ENCODE measurements at regions not wholly inside any gene's neighbourhood (a gene's known extent, or its start where the extent isn't known, plus 50 kb on each side); places are given as distances from the start of the nearest gene placed in this dataset.

DNA sequence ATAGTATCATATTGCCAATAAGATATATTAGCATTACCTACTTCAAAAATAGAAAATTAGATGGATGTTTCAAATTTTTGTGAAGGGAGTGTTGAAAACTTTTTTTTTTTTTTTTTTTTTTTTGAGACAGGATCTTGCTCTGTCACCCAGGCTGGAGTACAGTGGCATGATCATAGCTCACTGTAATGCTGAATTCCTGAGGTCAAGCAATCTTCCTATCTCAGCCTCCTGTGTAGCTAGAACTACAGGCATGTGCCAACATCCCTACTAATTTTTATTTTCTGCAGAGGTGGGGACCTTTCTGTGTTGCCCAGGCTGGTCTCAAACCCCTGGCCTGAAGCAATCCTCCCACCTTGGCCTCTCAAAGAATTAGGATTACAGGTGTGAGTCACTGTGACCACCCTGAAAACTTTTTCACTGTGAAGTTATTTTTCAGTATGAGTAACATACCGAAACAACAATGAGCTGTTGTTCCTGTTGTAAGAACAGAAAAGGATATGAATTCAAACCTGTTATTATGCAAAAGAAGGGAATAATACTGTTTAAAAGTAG is 266.9 kb downstream of the NEBL start:
- DNase-seq, result no peak
- Histone ChIP-seq H3K27ac (ENCODE audit: insufficient read depth in 1 of 2, low read depth in 1 of 2, low read length in 2 of 2, poor library complexity in 1 of 2, severe bottlenecking in 2 of 2) (no peak overlapping the region), H3K4me3 (ENCODE audit: control insufficient read depth in 1 of 7, extremely low read depth in 1 of 7, insufficient read depth in 4 of 7, low read depth in 2 of 7, low read length in 6 of 7) (no peak overlapping the region), H3K27me3 (replicated peaks in 2 of 5; ENCODE audit: control insufficient read depth in 4 of 5, insufficient read depth in 5 of 5, low read length in 4 of 5) (no peaks in the 10 kb centered on the region), H3K36me3 (ENCODE audit: control insufficient read depth in 4 of 4, insufficient read depth in 4 of 4, low read length in 3 of 4) (no peaks in the 10 kb centered on the region), H3K9me3 (ENCODE audit: control extremely low read depth in 1 of 5, control insufficient read depth in 4 of 5, insufficient read depth in 2 of 5, low read depth in 1 of 5, low read length in 4 of 5) (no peaks in the 10 kb centered on the region), H3K4me1 (ENCODE audit: control extremely low read depth in 1 of 4, control insufficient read depth in 4 of 4, insufficient read depth in 4 of 4, low read length in 3 of 4) (no peaks in the 10 kb centered on the region)
- CTCF ChIA-PET, result no interaction called here
- 100% methylated on average over 1 of the region's 1 CpG for WGBS (ENCODE audit: insufficient coverage)
- POLR2A ChIA-PET, result no interaction called here

DNA sequence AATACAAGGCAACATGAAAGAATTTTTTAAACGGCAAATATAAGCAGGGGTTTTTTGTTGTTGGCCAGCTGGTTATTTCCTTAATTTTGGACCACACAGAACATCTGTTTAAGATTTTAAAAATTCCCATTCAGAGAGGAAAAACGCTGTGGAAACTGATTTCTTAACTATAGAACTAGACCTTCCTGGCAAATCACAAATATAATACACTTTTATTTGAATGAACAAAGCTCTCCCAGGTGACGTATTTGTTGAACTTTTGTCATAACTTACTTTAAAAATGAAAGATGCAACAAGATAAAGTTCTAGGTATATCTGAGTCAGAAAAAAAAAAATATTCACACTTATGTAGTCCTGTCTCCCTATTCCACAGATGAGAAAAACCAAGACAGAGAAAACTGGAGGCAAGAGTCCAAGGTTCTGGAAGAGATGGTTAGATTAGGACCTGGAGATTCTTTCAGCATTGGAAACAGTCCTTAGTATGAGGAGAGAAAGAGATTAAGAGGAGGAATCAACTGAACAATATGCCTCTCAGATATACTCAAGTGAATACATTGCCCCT is 269.1 kb downstream of the NEBL start:
- no peak for DNase-seq
- no peaks in the 10 kb centered on the region for H3K4me1 ChIP-seq (ENCODE audit: control extremely low read depth in 1 of 4, control insufficient read depth in 4 of 4, insufficient read depth in 4 of 4, low read length in 3 of 4)
- POLR2A ChIA-PET, result no interaction called here
- WGBS (ENCODE audit: insufficient coverage), result 82% methylated on average over 2 of the region's 3 CpGs
- no peaks in the 10 kb centered on the region for H3K36me3 ChIP-seq (ENCODE audit: control insufficient read depth in 4 of 4, insufficient read depth in 4 of 4, low read length in 3 of 4)
- no peaks in the 10 kb centered on the region for H3K9me3 ChIP-seq (ENCODE audit: control extremely low read depth in 1 of 5, control insufficient read depth in 4 of 5, insufficient read depth in 2 of 5, low read depth in 1 of 5, low read length in 4 of 5)
- H3K27ac ChIP-seq (ENCODE audit: insufficient read depth in 1 of 2, low read depth in 1 of 2, low read length in 2 of 2, poor library complexity in 1 of 2, severe bottlenecking in 2 of 2), result no peak overlapping the region
- CTCF ChIA-PET, result no interaction called here
- no peaks in the 10 kb centered on the region for H3K27me3 ChIP-seq (replicated peaks in 2 of 5; ENCODE audit: control insufficient read depth in 4 of 5, insufficient read depth in 5 of 5, low read length in 4 of 5)
- H3K4me3 ChIP-seq (ENCODE audit: control insufficient read depth in 1 of 7, extremely low read depth in 1 of 7, insufficient read depth in 4 of 7, low read depth in 2 of 7, low read length in 6 of 7), result no peak overlapping the region

DNA sequence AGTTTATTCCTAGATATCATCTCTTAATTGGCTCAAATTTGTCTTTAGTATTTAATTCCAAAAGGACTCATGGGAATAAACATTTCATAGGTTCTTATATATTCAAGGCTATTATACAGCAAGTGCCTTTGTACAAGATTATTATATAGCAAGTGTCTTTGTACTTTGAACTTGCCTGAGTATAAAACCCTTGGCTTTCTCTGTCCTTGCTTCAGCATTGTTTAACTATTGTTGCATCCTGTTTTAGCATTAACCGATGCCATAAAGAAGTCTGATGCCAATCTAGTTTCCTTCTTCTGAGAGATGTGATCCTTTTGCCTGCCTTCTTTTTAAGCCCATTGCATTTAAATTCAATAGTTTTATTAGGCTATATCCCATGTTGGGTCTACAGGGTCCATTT is 270.0 kb downstream of the NEBL start:
- CTCF ChIA-PET, result no interaction called here
- no peak overlapping the region for H3K27ac ChIP-seq (ENCODE audit: insufficient read depth in 1 of 2, low read depth in 1 of 2, low read length in 2 of 2, poor library complexity in 1 of 2, severe bottlenecking in 2 of 2)
- 43% methylated on average over 1 of the region's 1 CpG for WGBS (ENCODE audit: insufficient coverage)

DNA sequence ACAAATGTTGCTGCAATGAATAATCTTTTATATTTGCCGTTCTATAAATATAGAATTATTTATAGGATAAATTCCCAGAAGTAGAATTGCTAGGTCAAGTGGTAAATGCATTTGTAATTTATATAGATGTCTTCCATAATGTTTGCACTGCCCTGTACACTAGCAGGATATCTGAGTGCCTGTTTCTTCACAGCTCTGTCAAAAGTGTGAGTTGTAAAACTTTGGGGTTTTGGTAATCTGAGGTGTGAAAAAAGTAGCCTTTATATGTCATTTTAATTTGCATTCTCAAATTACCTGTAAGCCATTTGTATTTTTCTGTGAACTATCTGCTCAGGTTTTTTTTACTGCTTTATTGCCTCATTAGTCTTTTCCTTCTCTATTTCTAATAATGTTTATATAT is 271.2 kb downstream of the NEBL start:
- Histone ChIP-seq H3K9me3 (ENCODE audit: control extremely low read depth in 1 of 5, control insufficient read depth in 4 of 5, insufficient read depth in 2 of 5, low read depth in 1 of 5, low read length in 4 of 5) (no peaks in the 10 kb centered on the region), H3K4me1 (ENCODE audit: control extremely low read depth in 1 of 4, control insufficient read depth in 4 of 4, insufficient read depth in 4 of 4, low read length in 3 of 4) (peaks cover 0 to 3% (median under 1%) of the 10 kb centered on the region in 4 experiments), H3K4me3 (ENCODE audit: control insufficient read depth in 1 of 7, extremely low read depth in 1 of 7, insufficient read depth in 4 of 7, low read depth in 2 of 7, low read length in 6 of 7) (no peak overlapping the region), H3K27me3 (replicated peaks in 2 of 5; ENCODE audit: control insufficient read depth in 4 of 5, insufficient read depth in 5 of 5, low read length in 4 of 5) (no peaks in the 10 kb centered on the region), H3K36me3 (ENCODE audit: control insufficient read depth in 4 of 4, insufficient read depth in 4 of 4, low read length in 3 of 4) (no peaks in the 10 kb centered on the region), H3K27ac (ENCODE audit: insufficient read depth in 1 of 2, low read depth in 1 of 2, low read length in 2 of 2, poor library complexity in 1 of 2, severe bottlenecking in 2 of 2) (no peak overlapping the region)
- CTCF ChIA-PET, result no interaction called here
- WGBS (ENCODE audit: insufficient coverage), result no CpG with 5 or more reads among the region's 1 CpG
- POLR2A ChIA-PET, result no interaction called here
- DNase-seq, result no peak

More for the DNA sequence above, 270.0 kb downstream of the NEBL start:
- Histone ChIP-seq H3K4me1 (ENCODE audit: control extremely low read depth in 1 of 4, control insufficient read depth in 4 of 4, insufficient read depth in 4 of 4, low read length in 3 of 4) (no peaks in the 10 kb centered on the region), H3K4me3 (ENCODE audit: control insufficient read depth in 1 of 7, extremely low read depth in 1 of 7, insufficient read depth in 4 of 7, low read depth in 2 of 7, low read length in 6 of 7) (no peak overlapping the region), H3K27me3 (replicated peaks in 2 of 5; ENCODE audit: control insufficient read depth in 4 of 5, insufficient read depth in 5 of 5, low read length in 4 of 5) (no peaks in the 10 kb centered on the region), H3K9me3 (ENCODE audit: control extremely low read depth in 1 of 5, control insufficient read depth in 4 of 5, insufficient read depth in 2 of 5, low read depth in 1 of 5, low read length in 4 of 5) (no peaks in the 10 kb centered on the region), H3K36me3 (ENCODE audit: control insufficient read depth in 4 of 4, insufficient read depth in 4 of 4, low read length in 3 of 4) (no peaks in the 10 kb centered on the region)
- DNase-seq, result no peak
- POLR2A ChIA-PET, result no interaction called here

DNA sequence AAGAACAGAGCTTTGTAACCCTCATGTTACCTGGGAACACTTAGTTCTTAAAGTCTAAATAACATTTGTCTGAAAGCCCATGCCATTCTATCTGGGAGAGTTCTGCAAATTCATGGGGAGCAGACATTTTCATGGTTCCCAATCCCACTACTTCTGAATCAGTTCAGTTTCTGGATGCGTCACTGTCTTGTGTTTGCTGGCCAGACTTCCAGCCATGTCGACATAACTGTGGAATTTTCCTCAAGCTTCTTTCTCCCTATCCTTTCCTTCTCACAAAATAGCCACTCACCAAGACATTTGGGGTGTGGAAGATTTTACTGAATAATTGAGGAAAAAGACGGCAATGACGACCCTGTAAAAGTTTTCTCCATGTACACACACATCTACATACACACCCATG is 272.5 kb downstream of the NEBL start:
- H3K4me1 ChIP-seq (ENCODE audit: control extremely low read depth in 1 of 4, control insufficient read depth in 4 of 4, insufficient read depth in 4 of 4, low read length in 3 of 4), result peaks cover 0 to 3% (median 2%) of the 10 kb centered on the region in 4 experiments
- H3K9me3 ChIP-seq (ENCODE audit: control extremely low read depth in 1 of 5, control insufficient read depth in 4 of 5, insufficient read depth in 2 of 5, low read depth in 1 of 5, low read length in 4 of 5), result no peaks in the 10 kb centered on the region
- no peaks in the 10 kb centered on the region for H3K27me3 ChIP-seq (replicated peaks in 2 of 5; ENCODE audit: control insufficient read depth in 4 of 5, insufficient read depth in 5 of 5, low read length in 4 of 5)
- no peaks in the 10 kb centered on the region for H3K36me3 ChIP-seq (ENCODE audit: control insufficient read depth in 4 of 4, insufficient read depth in 4 of 4, low read length in 3 of 4)
- DNase-seq, result no peak
- H3K4me3 ChIP-seq (ENCODE audit: control insufficient read depth in 1 of 7, extremely low read depth in 1 of 7, insufficient read depth in 4 of 7, low read depth in 2 of 7, low read length in 6 of 7), result no peak overlapping the region
- POLR2A ChIA-PET, result interaction anchor here (0.6 kb wide), 1 partner anchor 807 kb away, joined by 3 read pairs; no protein-coding TSS in a partner anchor
- CTCF ChIA-PET, result interaction anchor here (1.1 kb wide), 1 partner anchor 10 kb away, joined by 3 read pairs; no protein-coding TSS in a partner anchor
- WGBS (ENCODE audit: insufficient coverage), result no CpG with 5 or more reads among the region's 4 CpGs
- no peak overlapping the region for H3K27ac ChIP-seq (ENCODE audit: insufficient read depth in 1 of 2, low read depth in 1 of 2, low read length in 2 of 2, poor library complexity in 1 of 2, severe bottlenecking in 2 of 2)

DNA sequence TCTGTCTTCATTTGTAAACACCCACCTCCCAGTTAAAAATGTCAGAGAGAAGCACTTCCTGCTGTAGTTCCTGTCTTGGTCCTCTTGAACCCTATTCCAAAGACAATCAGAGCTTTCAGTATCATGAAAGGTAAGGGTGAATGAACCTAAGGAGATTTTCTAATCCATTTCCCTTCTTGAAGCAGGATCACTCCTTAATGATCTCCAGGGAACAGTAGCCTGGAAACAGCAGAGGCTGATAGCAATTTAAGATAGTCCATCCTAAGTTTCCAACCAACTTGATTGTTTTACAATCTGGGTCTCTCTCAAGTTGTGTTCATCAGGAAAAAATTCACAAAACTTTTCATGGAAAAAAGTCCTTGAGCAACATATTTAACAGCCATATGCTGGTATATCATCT is 273.6 kb downstream of the NEBL start:
- Histone ChIP-seq H3K36me3 (ENCODE audit: control insufficient read depth in 4 of 4, insufficient read depth in 4 of 4, low read length in 3 of 4) (no peaks in the 10 kb centered on the region), H3K4me3 (ENCODE audit: control insufficient read depth in 1 of 7, extremely low read depth in 1 of 7, insufficient read depth in 4 of 7, low read depth in 2 of 7, low read length in 6 of 7) (no peak overlapping the region), H3K27ac (ENCODE audit: insufficient read depth in 1 of 2, low read depth in 1 of 2, low read length in 2 of 2, poor library complexity in 1 of 2, severe bottlenecking in 2 of 2) (no peak overlapping the region), H3K4me1 (ENCODE audit: control extremely low read depth in 1 of 4, control insufficient read depth in 4 of 4, insufficient read depth in 4 of 4, low read length in 3 of 4) (peaks cover 0 to 3% (median 2%) of the 10 kb centered on the region in 4 experiments), H3K9me3 (ENCODE audit: control extremely low read depth in 1 of 5, control insufficient read depth in 4 of 5, insufficient read depth in 2 of 5, low read depth in 1 of 5, low read length in 4 of 5) (no peaks in the 10 kb centered on the region), H3K27me3 (replicated peaks in 2 of 5; ENCODE audit: control insufficient read depth in 4 of 5, insufficient read depth in 5 of 5, low read length in 4 of 5) (no peaks in the 10 kb centered on the region)
- ChIA-PET POLR2A (no interaction called here), CTCF (interaction anchor here (1.5 to 1.6 kb wide), 2 partner anchors 12 to 18 kb away, joined by 3 read pairs; no protein-coding TSS in a partner anchor)
- DNase-seq, result no peak

DNA sequence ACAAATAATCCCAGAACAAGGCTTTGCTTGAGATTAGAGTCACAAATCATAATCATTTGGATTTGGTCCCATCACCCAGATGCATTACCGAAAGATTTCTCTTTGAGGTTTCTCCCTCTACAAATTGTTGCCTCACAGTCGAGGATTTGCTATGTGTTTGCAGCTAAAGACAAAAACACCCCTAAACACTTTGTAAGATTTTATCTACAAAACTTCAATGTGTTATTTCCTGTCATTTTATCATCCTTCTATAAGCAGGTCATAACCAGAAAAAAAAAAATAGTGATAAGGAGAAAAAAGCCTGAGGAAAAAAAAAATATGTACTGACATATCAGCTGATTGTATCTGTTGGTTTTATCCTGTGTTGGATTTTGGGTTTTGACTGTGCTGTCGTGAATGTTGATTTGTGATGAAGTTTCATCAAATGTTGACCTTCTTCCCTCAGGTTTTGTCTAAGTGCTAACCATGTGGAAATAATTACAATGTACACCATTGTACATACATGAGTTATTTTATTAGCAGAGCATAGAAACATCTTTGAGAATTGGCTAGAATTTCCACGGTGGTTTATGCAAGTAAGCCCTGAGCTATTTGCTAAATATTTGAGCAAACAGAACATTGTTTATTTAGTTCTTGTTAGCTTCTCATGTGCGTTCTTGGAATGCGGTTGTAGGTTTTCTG is 274.4 kb downstream of the NEBL start:
- ChIA-PET CTCF (interaction anchor here (0.7 to 1.6 kb wide), 3 partner anchors 11 to 19 kb away, joined by 3 read pairs; no protein-coding TSS in a partner anchor), POLR2A (no interaction called here)
- WGBS (ENCODE audit: insufficient coverage), result 0% methylated on average over 2 of the region's 6 CpGs
- Histone ChIP-seq H3K27ac (ENCODE audit: insufficient read depth in 1 of 2, low read depth in 1 of 2, low read length in 2 of 2, poor library complexity in 1 of 2, severe bottlenecking in 2 of 2) (no peak overlapping the region), H3K36me3 (ENCODE audit: control insufficient read depth in 4 of 4, insufficient read depth in 4 of 4, low read length in 3 of 4) (no peaks in the 10 kb centered on the region), H3K27me3 (replicated peaks in 2 of 5; ENCODE audit: control insufficient read depth in 4 of 5, insufficient read depth in 5 of 5, low read length in 4 of 5) (no peaks in the 10 kb centered on the region), H3K9me3 (ENCODE audit: control extremely low read depth in 1 of 5, control insufficient read depth in 4 of 5, insufficient read depth in 2 of 5, low read depth in 1 of 5, low read length in 4 of 5) (no peaks in the 10 kb centered on the region), H3K4me3 (ENCODE audit: control insufficient read depth in 1 of 7, extremely low read depth in 1 of 7, insufficient read depth in 4 of 7, low read depth in 2 of 7, low read length in 6 of 7) (no peak overlapping the region), H3K4me1 (ENCODE audit: control extremely low read depth in 1 of 4, control insufficient read depth in 4 of 4, insufficient read depth in 4 of 4, low read length in 3 of 4) (peaks cover 0 to 5% (median 3%) of the 10 kb centered on the region in 4 experiments)
- DNase-seq, result peak in 2 of 3 donors; percentile 46 to 63
